ENCODE measurements at regions not wholly inside any gene's neighbourhood (a gene's known extent, or its start where the extent isn't known, plus 50 kb on each side); places are given as distances from the start of the nearest gene placed in this dataset.

DNA sequence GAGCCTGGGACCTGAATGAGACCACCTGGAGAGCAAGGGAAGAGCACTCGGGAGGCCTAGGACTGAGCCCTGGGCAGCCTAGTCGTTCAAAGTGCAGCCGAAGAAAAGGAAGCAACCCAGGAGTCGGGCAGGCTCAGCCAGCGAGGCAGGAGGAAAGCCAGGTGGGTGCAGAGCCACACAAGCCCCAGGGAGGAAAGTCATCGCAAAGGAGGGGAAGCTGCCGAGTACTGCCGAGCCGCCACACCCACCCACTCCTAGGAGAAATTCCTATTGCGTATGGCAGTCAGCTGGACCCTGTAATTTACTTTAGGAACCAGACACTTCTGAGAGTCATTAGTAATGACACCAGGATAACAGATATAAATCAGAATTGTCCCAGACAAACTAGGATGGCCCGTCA is 187.6 kb downstream of the KATNIP start:
- H3K27ac ChIP-seq, result no peak overlapping the region
- 89 to 93% methylated on average over 11 of the region's 11 CpGs for WGBS, 2 donors
- H3K27me3 ChIP-seq, result no peaks in the 10 kb centered on the region
- ATAC-seq, result no peak
- no peaks in the 10 kb centered on the region for H3K9me3 ChIP-seq
- no peak overlapping the region for H3K4me3 ChIP-seq
- TF ChIP-seq CTCF (IDR thresholded peaks at IDR 0.05), result no peak
- intact Hi-C loops (cut with DNase I), result no loop called here
- FAIRE-seq, result no peak
- no peaks in the 10 kb centered on the region for H3K36me3 ChIP-seq
- no peaks in the 10 kb centered on the region for H3K4me1 ChIP-seq
- no peak for DNase-seq
